Astrocyte (in vitro differentiated cells and primary cell): ENCODE measurements at regions not wholly inside any gene's neighbourhood (a gene's known extent, or its start where the extent isn't known, plus 50 kb on each side); places are given as distances from the start of the nearest gene placed in this dataset.

Experiments
- DNase-seq: peaks from one replicate; pipeline ENCODE4 v3.0.0-alpha.2; 2010; ENCODE audit warnings: low read depth
- FAIRE-seq: peaks from 2 replicates; lab custom pipeline; 2011; peaks lifted over from hg19 to GRCh38; lab: Jason Lieb, UNC
- H2AFZ ChIP-seq: 2 replicates; pipeline ENCODE4 v1.6.0; 2012; ENCODE audit warnings: low read depth, low read length, inconsistent platforms
- H3K27ac ChIP-seq: 2 replicates; pipeline ENCODE4 v1.5.1; 2011; ENCODE audit warnings: low read depth, low read length, inconsistent platforms
- H3K27me3 ChIP-seq: 2 replicates; pipeline ENCODE4 v1.6.0; 2011; ENCODE audit warnings: low read length, inconsistent platforms; ENCODE audit not compliant: insufficient read depth
- H3K36me3 ChIP-seq: 2 replicates; pipeline ENCODE4 v1.5.1; 2011; ENCODE audit warnings: low read length, inconsistent platforms; ENCODE audit not compliant: insufficient read depth
- H3K4me1 ChIP-seq: 2 replicates; pipeline ENCODE4 v1.5.1; 2011; ENCODE audit warnings: low read length, inconsistent platforms; ENCODE audit not compliant: insufficient read depth
- H3K4me2 ChIP-seq: 2 replicates; pipeline ENCODE4 v1.6.0; 2012; ENCODE audit warnings: low read length, inconsistent platforms
- H3K4me3 ChIP-seq: 2 replicates; pipeline ENCODE4 v1.5.1; 2011; ENCODE audit warnings: low read depth, mild to moderate bottlenecking, low read length, inconsistent platforms; ENCODE audit not compliant: insufficient read depth
- H3K79me2 ChIP-seq: 2 replicates; pipeline ENCODE4 v1.6.0; 2012; ENCODE audit warnings: mild to moderate bottlenecking, low read length, inconsistent platforms; ENCODE audit not compliant: insufficient read depth
- H3K9ac ChIP-seq: 2 replicates; pipeline ENCODE4 v1.6.0; 2012; ENCODE audit warnings: mild to moderate bottlenecking, low read length, inconsistent platforms
- H3K9me3 ChIP-seq: 2 replicates; pipeline ENCODE4 v1.5.1; 2012; ENCODE audit warnings: low read depth, mild to moderate bottlenecking, low read length, inconsistent platforms; ENCODE audit not compliant: insufficient read depth
- H4K20me1 ChIP-seq: 2 replicates; pipeline ENCODE4 v1.6.0; 2012; ENCODE audit warnings: low read length, inconsistent platforms; ENCODE audit not compliant: insufficient read depth
- H3K27ac Mint-ChIP-seq: one replicate; pipeline ENCODE4 v1.8.0; 2021; ENCODE audit warnings: mild to moderate bottlenecking, mixed read lengths; ENCODE audit not compliant: unreplicated experiment
- H3K27me3 Mint-ChIP-seq: one replicate; pipeline ENCODE4 v1.8.0; 2021; ENCODE audit warnings: low read depth, mixed read lengths; ENCODE audit not compliant: unreplicated experiment
- H3K36me3 Mint-ChIP-seq: one replicate; pipeline ENCODE4 v1.8.0; 2021; ENCODE audit warnings: low read depth, mixed read lengths; ENCODE audit not compliant: unreplicated experiment
- H3K4me1 Mint-ChIP-seq: one replicate; pipeline ENCODE4 v1.8.0; 2021; ENCODE audit warnings: low read depth, mixed read lengths; ENCODE audit not compliant: unreplicated experiment
- H3K4me3 Mint-ChIP-seq: one replicate; pipeline ENCODE4 v1.8.0; 2021; ENCODE audit warnings: mild to moderate bottlenecking, moderate library complexity, mixed read lengths; ENCODE audit not compliant: unreplicated experiment
- H3K9me3 Mint-ChIP-seq: one replicate; pipeline ENCODE4 v1.8.0; 2021; ENCODE audit warnings: mild to moderate bottlenecking, mixed read lengths; ENCODE audit not compliant: unreplicated experiment
- EZH2 ChIP-seq: IDR thresholded peaks from 2 replicates; pipeline ENCODE4 v1.6.1; 2012; ENCODE audit warnings: mild to moderate bottlenecking, low read length, inconsistent platforms; ENCODE audit not compliant: insufficient read depth
- TF ChIP-seq, protein P1 (sequence below): IDR thresholded peaks from 2 replicates; pipeline ENCODE4 v1.5.1; 2011; ENCODE audit warnings: low read depth, mild to moderate bottlenecking, inconsistent platforms, low read length, moderate library complexity; ENCODE audit not compliant: insufficient read depth

DNA sequence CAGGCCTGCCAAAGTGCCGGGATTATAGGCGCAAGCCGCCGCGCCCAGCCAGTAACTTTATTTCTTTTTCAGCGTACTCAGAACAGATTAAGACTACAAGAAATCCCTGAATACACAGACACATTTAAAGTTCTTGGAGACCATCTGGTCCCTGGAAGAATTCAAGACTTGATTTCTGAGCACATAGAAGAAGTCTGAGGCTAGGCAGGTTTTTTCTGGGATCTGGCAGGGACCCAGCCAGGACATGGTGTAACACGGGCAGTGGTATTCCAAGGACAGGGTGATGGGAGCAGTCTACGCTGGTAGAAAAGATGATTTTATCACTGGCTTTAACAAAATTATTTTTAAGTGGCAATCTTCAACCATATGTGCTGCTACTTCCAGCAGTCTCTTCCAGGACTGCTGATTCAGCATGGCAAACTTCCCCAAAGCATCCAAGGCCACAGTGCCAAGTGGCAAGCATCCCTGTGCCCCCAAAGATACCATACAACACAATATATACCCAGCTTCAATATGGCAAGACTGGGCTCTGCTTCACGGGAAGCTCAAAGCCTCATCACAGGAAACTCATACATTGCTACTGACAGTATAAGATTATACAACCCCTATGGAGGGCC lies 105.2 kb upstream of the OR5AK2 start:
- no peak overlapping the region for H3K27ac Mint-ChIP-seq
- TF ChIP-seq, protein P1, sequence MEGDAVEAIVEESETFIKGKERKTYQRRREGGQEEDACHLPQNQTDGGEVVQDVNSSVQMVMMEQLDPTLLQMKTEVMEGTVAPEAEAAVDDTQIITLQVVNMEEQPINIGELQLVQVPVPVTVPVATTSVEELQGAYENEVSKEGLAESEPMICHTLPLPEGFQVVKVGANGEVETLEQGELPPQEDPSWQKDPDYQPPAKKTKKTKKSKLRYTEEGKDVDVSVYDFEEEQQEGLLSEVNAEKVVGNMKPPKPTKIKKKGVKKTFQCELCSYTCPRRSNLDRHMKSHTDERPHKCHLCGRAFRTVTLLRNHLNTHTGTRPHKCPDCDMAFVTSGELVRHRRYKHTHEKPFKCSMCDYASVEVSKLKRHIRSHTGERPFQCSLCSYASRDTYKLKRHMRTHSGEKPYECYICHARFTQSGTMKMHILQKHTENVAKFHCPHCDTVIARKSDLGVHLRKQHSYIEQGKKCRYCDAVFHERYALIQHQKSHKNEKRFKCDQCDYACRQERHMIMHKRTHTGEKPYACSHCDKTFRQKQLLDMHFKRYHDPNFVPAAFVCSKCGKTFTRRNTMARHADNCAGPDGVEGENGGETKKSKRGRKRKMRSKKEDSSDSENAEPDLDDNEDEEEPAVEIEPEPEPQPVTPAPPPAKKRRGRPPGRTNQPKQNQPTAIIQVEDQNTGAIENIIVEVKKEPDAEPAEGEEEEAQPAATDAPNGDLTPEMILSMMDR: no peak
- no peak overlapping the region for H2AFZ ChIP-seq
- no peak overlapping the region for H3K4me3 Mint-ChIP-seq
- DNase-seq (no peak), FAIRE-seq (no peak)
- H3K27ac ChIP-seq: no peak overlapping the region
- no peaks in the 10 kb centered on the region for H3K27me3 ChIP-seq
- H3K9me3 ChIP-seq: no peaks in the 10 kb centered on the region
- H3K4me1 ChIP-seq: no peaks in the 10 kb centered on the region
- peaks cover 3% of the 10 kb centered on the region for H3K4me1 Mint-ChIP-seq
- H4K20me1 ChIP-seq: no peaks in the 10 kb centered on the region
- no peaks in the 10 kb centered on the region for H3K36me3 ChIP-seq
- no peak overlapping the region for H3K4me2 ChIP-seq
- H3K79me2 ChIP-seq: no peaks in the 10 kb centered on the region
- no peaks in the 10 kb centered on the region for H3K9me3 Mint-ChIP-seq
- H3K36me3 Mint-ChIP-seq: no peaks in the 10 kb centered on the region
- no peak overlapping the region for H3K9ac ChIP-seq
- H3K27me3 Mint-ChIP-seq: no peaks in the 10 kb centered on the region
- no peak overlapping the region for H3K4me3 ChIP-seq

DNA sequence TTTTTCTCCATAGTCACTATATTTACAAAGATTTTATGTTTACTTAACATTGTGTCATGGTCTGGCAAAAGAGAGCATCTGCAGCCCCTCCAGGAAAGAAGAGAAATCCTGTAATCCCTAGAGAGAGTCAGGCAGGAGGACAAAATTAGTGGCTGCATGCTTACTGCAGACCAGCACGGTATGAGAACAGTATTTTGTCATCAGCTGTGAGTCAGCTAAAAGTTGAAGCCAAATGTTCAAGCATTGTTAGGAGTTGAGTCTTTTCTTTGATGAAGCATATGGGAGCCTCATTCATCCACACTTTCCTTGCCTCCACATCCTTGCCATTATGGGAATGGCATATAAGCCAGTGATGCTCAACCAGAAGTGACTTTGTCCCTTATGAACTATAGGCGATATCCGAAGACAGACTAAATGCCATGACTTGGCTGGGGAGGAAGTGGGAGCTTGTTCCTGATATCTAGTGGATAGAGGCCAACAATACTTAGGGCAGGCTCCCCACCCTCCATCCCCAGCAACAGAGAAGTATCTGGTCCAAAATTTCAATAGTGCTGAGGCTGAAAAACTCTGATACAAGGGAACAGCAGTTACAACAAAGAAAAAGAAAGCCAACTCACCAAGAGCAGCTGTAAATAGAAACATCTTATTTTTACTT lies 112.0 kb upstream of the OR5AK2 start:
- Histone ChIP-seq H3K9ac (no peak overlapping the region), H3K4me2 (no peak overlapping the region), H3K79me2 (no peaks in the 10 kb centered on the region), H3K27ac (no peak overlapping the region), H3K36me3 (no peaks in the 10 kb centered on the region), H3K9me3 (peaks cover 3% of the 10 kb centered on the region), H3K4me3 (no peak overlapping the region), H3K4me1 (no peaks in the 10 kb centered on the region), H2AFZ (no peak overlapping the region), H4K20me1 (no peaks in the 10 kb centered on the region), H3K27me3 (no peaks in the 10 kb centered on the region)
- Mint-ChIP-seq H3K4me3 (no peak overlapping the region), H3K4me1 (peaks cover 5% of the 10 kb centered on the region), H3K27me3 (no peaks in the 10 kb centered on the region), H3K36me3 (no peaks in the 10 kb centered on the region), H3K9me3 (peaks cover 2% of the 10 kb centered on the region), H3K27ac (peak overlapping the region; percentile 70)
- FAIRE-seq (no peak), DNase-seq (peak; percentile 34)
- TF ChIP-seq, protein P1: no peak
- TF ChIP-seq EZH2: no peak

DNA sequence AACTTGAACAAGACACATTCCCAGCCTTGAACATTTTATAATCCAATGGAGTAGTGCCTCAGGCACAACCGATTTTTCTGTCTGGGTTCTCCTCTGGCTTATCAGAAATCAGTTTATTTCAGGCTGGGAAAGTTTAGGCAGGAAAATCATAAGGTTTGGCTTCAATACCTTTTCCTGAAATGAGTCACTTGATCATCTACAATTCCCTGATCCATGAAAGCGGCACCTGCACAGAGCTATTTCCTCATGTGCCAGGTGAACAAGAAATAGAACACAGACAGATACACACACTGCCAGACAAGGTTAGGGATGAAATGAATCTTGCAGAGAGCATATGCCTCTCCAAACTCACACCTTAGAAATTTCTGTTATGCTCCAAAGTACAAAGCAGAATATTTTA lies 106.7 kb upstream of the OR9G4 start:
- no peaks in the 10 kb centered on the region for H3K79me2 ChIP-seq
- H2AFZ ChIP-seq: no peak overlapping the region
- no peaks in the 10 kb centered on the region for H4K20me1 ChIP-seq
- H3K27me3 ChIP-seq: no peaks in the 10 kb centered on the region
- H3K4me1 ChIP-seq: no peaks in the 10 kb centered on the region
- no peaks in the 10 kb centered on the region for H3K27me3 Mint-ChIP-seq
- H3K9me3 Mint-ChIP-seq: no peaks in the 10 kb centered on the region
- H3K27ac Mint-ChIP-seq: no peak overlapping the region
- no peaks in the 10 kb centered on the region for H3K36me3 ChIP-seq
- H3K4me3 Mint-ChIP-seq: no peak overlapping the region
- H3K36me3 Mint-ChIP-seq: no peaks in the 10 kb centered on the region
- DNase-seq (no peak), FAIRE-seq (no peak)
- H3K4me1 Mint-ChIP-seq: no peaks in the 10 kb centered on the region
- H3K9ac ChIP-seq: no peak overlapping the region
- H3K9me3 ChIP-seq: no peaks in the 10 kb centered on the region
- TF ChIP-seq, protein P1: no peak
- TF ChIP-seq EZH2: no peak
- H3K4me2 ChIP-seq: no peak overlapping the region
- H3K4me3 ChIP-seq: no peak overlapping the region
- H3K27ac ChIP-seq: no peak overlapping the region
